K562 (cell line): ENCODE measurements at regions not wholly inside any gene's neighbourhood (a gene's known extent, or its start where the extent isn't known, plus 50 kb on each side); places are given as distances from the start of the nearest gene placed in this dataset.

ENCODE experiments used
- ATAC-seq: fragments of 200-7000 bp; cut with Tn5 transposase; 3 replicates; pipeline ENCODE4 v1.9.1; 2020; ENCODE audit warnings: moderate library complexity
- BruUV-seq: library from RNA; stranded (reverse); fragments of 400-500 nt; replicated peaks from 2 replicates; lab custom pipeline; 2021; lab: Mats Ljungman, UMichigan
- CTCF ChIA-PET: fragments of 300-600 bp; formaldehyde crosslinking; extraction: SDS; loops from one replicate; lab custom pipeline; 2021; ENCODE audit warnings: low intra/inter-chr PET ratio; lab: Yijun Ruan, JAX
- POLR2A ChIA-PET: fragments of 300-600, 350-650 bp; sonication (Branson Sonifier 250); formaldehyde crosslinking; extraction: SDS; loops from one replicate; lab custom pipeline; 2021; ENCODE audit warnings: antibody characterized with exemption, inconsistent platforms; lab: Yijun Ruan, JAX
- DNase-seq, 4 experiments: peaks; one replicate each; pipeline versions ENCODE4 v3.0.0 to v3.0.0-alpha.2; 2011 to 2018; ENCODE audit warnings: low spot score in 3 of 4, mixed read lengths in 3 of 4; ENCODE audit errors: extremely low read depth in 1 of 4
- FAIRE-seq: peaks from 2 replicates; lab custom pipeline; 2011; peaks lifted over from hg19 to GRCh38; lab: Jason Lieb, UNC
- H2AFZ ChIP-seq: 2 replicates; pipeline ENCODE4 v1.6.0; 2011; ENCODE audit warnings: low read depth, low read length, control low read depth, inconsistent platforms
- H3K27ac ChIP-seq: fragments of 200-600 bp; 3 replicates; pipeline ENCODE4 v1.8.0; 2011; ENCODE audit warnings: low read depth, mild to moderate bottlenecking, control low read depth, inconsistent platforms, low read length, moderate library complexity, mixed read lengths; ENCODE audit errors: extremely low read depth
- H3K27me3 ChIP-seq, 2 experiments: fragments of 300-600 bp in 1 of 2; 2 replicates in 1 of 2; 3 replicates in 1 of 2; pipeline versions ENCODE4 v1.6.0 to v1.8.0; 2011; ENCODE audit warnings: inconsistent platforms in 2 of 2, low read length in 2 of 2, mild to moderate bottlenecking in 1 of 2, mixed read lengths in 1 of 2, moderate library complexity in 1 of 2; ENCODE audit not compliant: control insufficient read depth in 2 of 2, insufficient read depth in 2 of 2
- H3K36me3 ChIP-seq: fragments of 300-600 bp; 3 replicates; pipeline ENCODE4 v1.8.0; 2011; ENCODE audit warnings: mild to moderate bottlenecking, low read length, inconsistent platforms; ENCODE audit not compliant: control insufficient read depth, insufficient read depth
- H3K4me1 ChIP-seq, 2 experiments: fragments of 200-600 bp in 1 of 2; replicated peaks in 1 of 2; 2 replicates in 1 of 2; 3 replicates in 1 of 2; pipeline versions ENCODE4 v1.5.1 to v1.8.0; 2011; ENCODE audit warnings: inconsistent platforms in 2 of 2, low read length in 2 of 2, mild to moderate bottlenecking in 1 of 2, mixed read lengths in 1 of 2, moderate library complexity in 1 of 2; ENCODE audit not compliant: control insufficient read depth in 2 of 2, insufficient read depth in 2 of 2
- H3K4me2 ChIP-seq: 2 replicates; pipeline ENCODE4 v1.6.1; 2011; ENCODE audit warnings: low read length, control low read depth, inconsistent platforms, mixed read lengths; ENCODE audit not compliant: insufficient read depth
- H3K4me3 ChIP-seq: fragments of 200-600 bp; sonication (generic), shearing (Covaris generic); 2 replicates; pipeline ENCODE4 v1.5.1; 2016; ENCODE audit warnings: control low read depth, inconsistent platforms
- H3K79me2 ChIP-seq: fragments of 200-600 bp; 3 replicates; pipeline ENCODE4 v1.8.0; 2011; ENCODE audit warnings: low read length, inconsistent platforms; ENCODE audit not compliant: control insufficient read depth, insufficient read depth
- H3K9ac ChIP-seq, 2 experiments: 2 replicates each; pipeline versions ENCODE4 v1.6.0 to v1.6.1; 2011; ENCODE audit warnings: low read depth in 2 of 2, low read length in 2 of 2, control low read depth in 1 of 2, inconsistent platforms in 1 of 2, mild to moderate bottlenecking in 1 of 2, mixed read lengths in 1 of 2; ENCODE audit not compliant: insufficient read depth in 1 of 2
- H3K9me1 ChIP-seq: one replicate; pipeline ENCODE4 v1.6.0; 2011; ENCODE audit warnings: inconsistent platforms, mild to moderate bottlenecking, low read length, moderate library complexity; ENCODE audit not compliant: control insufficient read depth, insufficient read depth
- H3K9me3 ChIP-seq: replicated peaks from 2 replicates; pipeline ENCODE4 v1.5.1; 2011; ENCODE audit warnings: low read depth, low read length, inconsistent platforms; ENCODE audit not compliant: control insufficient read depth, insufficient read depth
- H4K20me1 ChIP-seq: replicated peaks from 2 replicates; pipeline ENCODE4 v1.6.1; 2011; ENCODE audit warnings: low read length, inconsistent platforms, mixed read lengths; ENCODE audit not compliant: control insufficient read depth, insufficient read depth
- CTCF ChIP-seq, 3 experiments: IDR thresholded peaks in 2 of 3; conservative IDR thresholded peaks in 1 of 3; 2 replicates each; pipeline ENCODE4 v1.5.1; 2011 to 2012; ENCODE audit warnings: low read length in 3 of 3, mild to moderate bottlenecking in 3 of 3, control low read depth in 2 of 3, improper control_type of control experiment in 1 of 3, inconsistent platforms in 1 of 3, low read depth in 1 of 3, mixed read lengths in 1 of 3, moderate library complexity in 1 of 3; ENCODE audit not compliant: insufficient read depth in 2 of 3
- STAT5A ChIP-seq: IDR thresholded peaks from 2 replicates; pipeline ENCODE4 v1.6.1; 2012; ENCODE audit warnings: low read length, inconsistent platforms, borderline replicate concordance
- THAP12 ChIP-seq: fragments of 250-450 bp; sonication (Bioruptor Pico); IDR thresholded peaks from 2 replicates; pipeline ENCODE4 v1.9.0; 2021; ENCODE audit warnings: mild to moderate bottlenecking, inconsistent platforms
- WGBS: fragments of 100-300 bp; shearing (Covaris generic); methylation state at CpG from one replicate; pipeline ENCODE4 v1.1.6; 2016; ENCODE audit warnings: low coverage, mixed read lengths; ENCODE audit not compliant: insufficient coverage; ENCODE audit errors: missing lambda C conversion rate; 5-methylcytosine and 5-hydroxymethylcytosine counted together
- in situ Hi-C: fragments of 300-500 bp; cut with MboI; formaldehyde crosslinking; loops from 4 replicates; pipeline ENCODE4 v1.15.0; 2018; ENCODE audit warnings: inconsistent platforms, mixed read lengths
- intact Hi-C: fragments of 100-400 bp; cut with micrococcal nuclease; formaldehyde crosslinking; loops from 2 replicates; pipeline ENCODE4 v1.14.2; 2022

GRCh38 chr19:27776524-27776923 is 1436.4 kb downstream of the UQCRFS1 start (continued):
- TF ChIP-seq THAP12 (CRISPR knock-in tag) = no peak

- BruUV-seq = no TSS peak
- Histone ChIP-seq H3K4me2 (no peak overlapping the region), H3K4me3 (no peak overlapping the region), H3K27me3 (no peaks in the 10 kb centered on the region), H3K9me3 (peaks cover 3% of the 10 kb centered on the region; the same call in 1 of the 2 replicates), H3K36me3 (peaks cover 19% of the 10 kb centered on the region; the same call in 1 of the 3 replicates), H3K27ac (no peak overlapping the region), H3K4me1 (no peaks in the 10 kb centered on the region), H3K9ac (no peak overlapping the region), H4K20me1 (no peaks in the 10 kb centered on the region), H3K9me1 (no peaks in the 10 kb centered on the region), H2AFZ (no peak overlapping the region), H3K79me2 (no peaks in the 10 kb centered on the region)
- POLR2A ChIA-PET = no interaction called here
- 83% methylated on average over 8 of the region's 8 CpGs for WGBS
- intact Hi-C loops = no loop called here
- no peak for FAIRE-seq
- peak in 3 of 4 experiments; percentile 16 to 50 (median 44) for DNase-seq
- CTCF ChIA-PET = no interaction called here
- peak; percentile 51; the same call in 2 of the 3 replicates for ATAC-seq
- TF ChIP-seq STAT5A = no peak
- TF ChIP-seq CTCF (IDR thresholded peaks at IDR 0.05 in 2 of 3, conservative IDR thresholded peaks at IDR 0.05 in 1 of 3; ENCODE audit: insufficient read depth in 2 of 3, low read depth in 1 of 3, low read length in 3 of 3) = 0 out of 6 replicates have a peak, but pooled peaks of 2 of the 3 experiments have one; percentile 6 to 34
- in situ Hi-C loops = no loop called here
Observed at GRCh38 chr19:27776020-27776419, 1436.9 kb downstream of the UQCRFS1 start.
